Uterus (tissue), 3 donors: ENCODE measurements at regions not wholly inside any gene's neighbourhood (a gene's known extent, or its start where the extent isn't known, plus 50 kb on each side); places are given as distances from the start of the nearest gene placed in this dataset.

Experiments used
- DNase-seq, 2 donors: peaks; one replicate each; pipeline ENCODE4 v3.0.0-alpha.2; 2019 to 2020
- H3K27ac ChIP-seq, 2 donors: fragments of 200-600 bp; sonication (generic); 1 replicate in 1 of 2; 2 replicates in 1 of 2; pipeline ENCODE4 v1.5.1; 2016 to 2018
- H3K27me3 ChIP-seq, 2 donors: fragments of 200-600 bp; sonication (generic); one replicate each; pipeline ENCODE4 v1.5.1; 2018 to 2019; ENCODE audit warnings: control low read depth in 1 of 2
- H3K36me3 ChIP-seq, 2 donors: fragments of 200-600 bp; sonication (generic); one replicate each; pipeline ENCODE4 v1.5.1; 2019; ENCODE audit warnings: control low read depth in 1 of 2
- H3K4me1 ChIP-seq, 2 donors: fragments of 200-600 bp; sonication (generic); one replicate each; pipeline ENCODE4 v1.5.1; 2018 to 2019; ENCODE audit warnings: control low read depth in 1 of 2
- H3K4me3 ChIP-seq, 2 donors: fragments of 200-600 bp; sonication (generic); 1 replicate in 1 of 2; 2 replicates in 1 of 2; pipeline ENCODE4 v1.5.1; 2018 to 2019; ENCODE audit warnings: mild to moderate bottlenecking in 1 of 2
- H3K9me3 ChIP-seq, 2 donors: fragments of 200-600 bp; sonication (generic); one replicate each; pipeline ENCODE4 v1.5.1; 2019; ENCODE audit warnings: control low read depth in 1 of 2
- CTCF ChIP-seq, 4 experiments: fragments of 200-600 bp in 2 of 4; fragments of 450-650 bp in 2 of 4; sonication (generic) in 2 of 4; IDR thresholded peaks; one replicate each; pipeline ENCODE4 v1.5.1; 2016 to 2019; ENCODE audit warnings: antibody characterized with exemption in 4 of 4, mild to moderate bottlenecking in 2 of 4, moderate library complexity in 1 of 4
- POLR2A ChIP-seq, 2 donors: fragments of 450-650 bp; IDR thresholded peaks; one replicate each; pipeline ENCODE4 v1.6.1; 2016; ENCODE audit warnings: antibody characterized with exemption in 2 of 2, mild to moderate bottlenecking in 1 of 2, moderate library complexity in 1 of 2
- intact Hi-C: fragments of 100-400 bp; cut with DNase I; formaldehyde crosslinking; loops from one replicate; pipeline ENCODE4 v1.15.1; 2023; ENCODE audit warnings: low total_unique reads
- donor health status: DM: yes; HTN: yes; CAD: no.

- TF ChIP-seq POLR2A (IDR thresholded peaks at IDR 0.05) (no peak), CTCF (IDR thresholded peaks at IDR 0.05) (no peak)
- intact Hi-C loops, result no loop called here
- DNase-seq, result no peak
- no peaks in the 10 kb centered on the region for H3K4me1 ChIP-seq
- no peaks in the 10 kb centered on the region for H3K9me3 ChIP-seq
- no peak overlapping the region for H3K4me3 ChIP-seq
- H3K27me3 ChIP-seq, result no peaks in the 10 kb centered on the region
- no peaks in the 10 kb centered on the region for H3K36me3 ChIP-seq
- no peak overlapping the region for H3K27ac ChIP-seq
Measured at GRCh38 chr5:165351342-165351741, 1845.9 kb downstream of the MAT2B start.

GRCh38 chr5:165360366-165360765, 1854.9 kb downstream of the MAT2B start:
- H3K36me3 ChIP-seq, result no peaks in the 10 kb centered on the region
- H3K9me3 ChIP-seq, result no peaks in the 10 kb centered on the region
- no peak overlapping the region for H3K27ac ChIP-seq
- TF ChIP-seq CTCF (IDR thresholded peaks at IDR 0.05), result no peak
- TF ChIP-seq POLR2A (IDR thresholded peaks at IDR 0.05), result no peak
- no peaks in the 10 kb centered on the region for H3K4me1 ChIP-seq
- no peak overlapping the region for H3K4me3 ChIP-seq
- intact Hi-C loops, result no loop called here
- no peak for DNase-seq
- no peaks in the 10 kb centered on the region for H3K27me3 ChIP-seq

GRCh38 chr5:165360784-165361542, 1855.5 kb downstream of the MAT2B start:
- no peaks in the 10 kb centered on the region for H3K27me3 ChIP-seq
- H3K36me3 ChIP-seq, result no peaks in the 10 kb centered on the region
- DNase-seq, result no peak
- no peaks in the 10 kb centered on the region for H3K9me3 ChIP-seq
- no peaks in the 10 kb centered on the region for H3K4me1 ChIP-seq
- no peak overlapping the region for H3K4me3 ChIP-seq
- intact Hi-C loops, result no loop called here
- no peak overlapping the region for H3K27ac ChIP-seq
- TF ChIP-seq CTCF (IDR thresholded peaks at IDR 0.05), result no peak
- no peak for TF ChIP-seq POLR2A (IDR thresholded peaks at IDR 0.05)

GRCh38 chr5:165370233-165370632, 1864.8 kb downstream of the MAT2B start:
- Histone ChIP-seq H3K4me3 (no peak overlapping the region), H3K9me3 (no peaks in the 10 kb centered on the region), H3K27ac (no peak overlapping the region), H3K36me3 (no peaks in the 10 kb centered on the region), H3K4me1 (no peaks in the 10 kb centered on the region), H3K27me3 (no peaks in the 10 kb centered on the region)
- TF ChIP-seq POLR2A (IDR thresholded peaks at IDR 0.05), result no peak
- no peak for TF ChIP-seq CTCF (IDR thresholded peaks at IDR 0.05)
- intact Hi-C loops, result no loop called here
- DNase-seq, result no peak

- intact Hi-C loops, result no loop called here
- H3K36me3 ChIP-seq, result no peaks in the 10 kb centered on the region
- H3K9me3 ChIP-seq, result no peaks in the 10 kb centered on the region
- TF ChIP-seq POLR2A (IDR thresholded peaks at IDR 0.05), result no peak
- no peak for TF ChIP-seq CTCF (IDR thresholded peaks at IDR 0.05)
- no peaks in the 10 kb centered on the region for H3K4me1 ChIP-seq
- no peaks in the 10 kb centered on the region for H3K27me3 ChIP-seq
- H3K27ac ChIP-seq, result no peak overlapping the region
- H3K4me3 ChIP-seq, result no peak overlapping the region
- no peak for DNase-seq
Measured at GRCh38 chr5:165370794-165371193, 1865.4 kb downstream of the MAT2B start.
